ENCODE measurements at regions not wholly inside any gene's neighbourhood (a gene's known extent, or its start where the extent isn't known, plus 50 kb on each side); places are given as distances from the start of the nearest gene placed in this dataset.

GRCh38 chr11:45386972-45387371 is 100.8 kb upstream of the SYT13 start:
- no peak overlapping the region for H3K9ac ChIP-seq (replicated peaks; ENCODE audit: extremely low read depth, insufficient read depth, low read length)
- no peak overlapping the region for H3K4me3 ChIP-seq (replicated peaks in 1 of 3; ENCODE audit: insufficient read depth in 1 of 3, low read depth in 1 of 3, low read length in 3 of 3)
- ChIA-PET CTCF (interaction anchor here (1.0 to 2.7 kb wide), 2 partner anchors 16 to 384 kb away, joined by 5 to 10 read pairs; no protein-coding TSS in a partner anchor), POLR2A (no interaction called here)
- no peaks in the 10 kb centered on the region for H4K20me1 ChIP-seq (replicated peaks; ENCODE audit: control insufficient read depth, extremely low read depth, insufficient read depth, low read length)
- no peak overlapping the region for H3K4me2 ChIP-seq (ENCODE audit: insufficient read depth, low read length)
- intact Hi-C loops (cut with micrococcal nuclease): no loop called here
- peaks cover 0 to 3% of the 10 kb centered on the region in 2 experiments for H3K27me3 ChIP-seq (ENCODE audit: control insufficient read depth in 2 of 2, insufficient read depth in 2 of 2, low read length in 2 of 2)
- no peak overlapping the region for H2AFZ ChIP-seq (ENCODE audit: low read depth, low read length)
- H3K9me3 ChIP-seq (replicated peaks; ENCODE audit: control insufficient read depth, insufficient read depth, low read length): no peaks in the 10 kb centered on the region
- DNase-seq (ENCODE audit: low read depth, low spot score) (no peak), FAIRE-seq (no peak)
- no peaks in the 10 kb centered on the region for H3K36me3 ChIP-seq (ENCODE audit: control insufficient read depth in 2 of 2, extremely low read depth in 1 of 2, insufficient read depth in 2 of 2, low read length in 2 of 2)
- dilution Hi-C loops (cut with MboI; ENCODE audit: extremely low pct_ligation_motif_present, low sequenced_read_pairs): no loop called here
- H3K79me2 ChIP-seq (ENCODE audit: control insufficient read depth, insufficient read depth, low read length): no peaks in the 10 kb centered on the region
- no peak overlapping the region for H3K27ac ChIP-seq (ENCODE audit: insufficient read depth, low read depth, low read length)
- TF ChIP-seq GATA2 (IDR thresholded peaks at IDR 0.05; ENCODE audit: insufficient read depth, insufficient read length, low read depth, low read length): no peak
- no peak for TF ChIP-seq FOS (IDR thresholded peaks at IDR 0.05; ENCODE audit: borderline replicate concordance, insufficient read depth, low read length)
- no peak for TF ChIP-seq POLR2A (IDR thresholded peaks at IDR 0.05; ENCODE audit: low read depth, low read length)
- BruUV-seq (replicated peaks): no TSS peak
- H3K9me1 ChIP-seq (replicated peaks; ENCODE audit: control insufficient read depth, extremely low read depth, insufficient read depth, low read length): no peaks in the 10 kb centered on the region
- no peaks in the 10 kb centered on the region for H3K4me1 ChIP-seq (ENCODE audit: control insufficient read depth, extremely low read depth, insufficient read depth, low read length)

DNA sequence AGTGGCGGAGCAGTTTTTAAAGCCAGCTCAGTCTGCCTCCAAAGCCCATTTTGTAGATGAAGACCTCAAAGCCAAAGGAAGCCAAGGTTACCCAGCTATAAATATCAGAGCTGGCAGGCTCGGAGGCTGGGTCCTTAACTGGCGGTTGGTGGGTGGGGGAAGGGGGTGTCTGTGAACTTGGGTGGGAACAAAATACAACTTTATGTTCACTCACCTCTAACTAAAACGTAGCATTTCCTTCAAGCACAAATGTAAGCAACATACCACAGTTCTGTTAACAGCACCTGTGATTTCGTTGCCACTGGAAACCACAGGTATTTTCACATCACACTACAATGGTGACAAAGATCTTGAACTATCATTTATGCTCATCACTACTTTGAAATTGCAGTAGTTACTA is 99.7 kb upstream of the SYT13 start:
- FAIRE-seq (no peak), DNase-seq (ENCODE audit: low read depth, low spot score) (no peak)
- Histone ChIP-seq H3K36me3 (ENCODE audit: control insufficient read depth in 2 of 2, extremely low read depth in 1 of 2, insufficient read depth in 2 of 2, low read length in 2 of 2) (no peaks in the 10 kb centered on the region), H3K4me3 (replicated peaks in 1 of 3; ENCODE audit: insufficient read depth in 1 of 3, low read depth in 1 of 3, low read length in 3 of 3) (no peak overlapping the region), H3K9me1 (replicated peaks; ENCODE audit: control insufficient read depth, extremely low read depth, insufficient read depth, low read length) (no peaks in the 10 kb centered on the region), H3K4me1 (ENCODE audit: control insufficient read depth, extremely low read depth, insufficient read depth, low read length) (no peaks in the 10 kb centered on the region), H3K9ac (replicated peaks; ENCODE audit: extremely low read depth, insufficient read depth, low read length) (no peak overlapping the region), H3K79me2 (ENCODE audit: control insufficient read depth, insufficient read depth, low read length) (no peaks in the 10 kb centered on the region), H4K20me1 (replicated peaks; ENCODE audit: control insufficient read depth, extremely low read depth, insufficient read depth, low read length) (no peaks in the 10 kb centered on the region), H3K9me3 (replicated peaks; ENCODE audit: control insufficient read depth, insufficient read depth, low read length) (no peaks in the 10 kb centered on the region), H3K27ac (ENCODE audit: insufficient read depth, low read depth, low read length) (no peak overlapping the region), H2AFZ (ENCODE audit: low read depth, low read length) (no peak overlapping the region), H3K27me3 (ENCODE audit: control insufficient read depth in 2 of 2, insufficient read depth in 2 of 2, low read length in 2 of 2) (peaks cover 0 to 3% of the 10 kb centered on the region in 2 experiments), H3K4me2 (ENCODE audit: insufficient read depth, low read length) (no peak overlapping the region)
- POLR2A ChIA-PET: no interaction called here
- BruUV-seq (replicated peaks): no TSS peak
- CTCF ChIA-PET: interaction anchor here (2.7 kb wide), 1 partner anchor 385 kb away, joined by 10 read pairs; no protein-coding TSS in a partner anchor
- intact Hi-C loops (cut with micrococcal nuclease): no loop called here
- dilution Hi-C loops (cut with MboI; ENCODE audit: extremely low pct_ligation_motif_present, low sequenced_read_pairs): no loop called here
- TF ChIP-seq GATA2 (IDR thresholded peaks at IDR 0.05; ENCODE audit: insufficient read depth, insufficient read length, low read depth, low read length) (no peak), JUN (IDR thresholded peaks at IDR 0.05; ENCODE audit: borderline replicate concordance, insufficient read depth, insufficient read length, low read depth) (no peak), MYC (IDR thresholded peaks at IDR 0.05; ENCODE audit: low read depth, low read length) (no peak), FOS (IDR thresholded peaks at IDR 0.05; ENCODE audit: borderline replicate concordance, insufficient read depth, low read length) (no peak), POLR2A (IDR thresholded peaks at IDR 0.05; ENCODE audit: low read depth, low read length) (no peak), EZH2 (IDR thresholded peaks at IDR 0.05; ENCODE audit: borderline replicate concordance, low read depth, low read length, severe bottlenecking) (no peak), POLR2AphosphoS5 (IDR thresholded peaks at IDR 0.05; ENCODE audit: insufficient read depth, low read depth, low read length) (no peak), CTCF (IDR thresholded peaks at IDR 0.05; ENCODE audit: extremely low read depth in 1 of 2, insufficient read depth in 1 of 2, low read depth in 1 of 2, low read length in 2 of 2) (no peak)
- TF ChIP-seq, protein P1, sequence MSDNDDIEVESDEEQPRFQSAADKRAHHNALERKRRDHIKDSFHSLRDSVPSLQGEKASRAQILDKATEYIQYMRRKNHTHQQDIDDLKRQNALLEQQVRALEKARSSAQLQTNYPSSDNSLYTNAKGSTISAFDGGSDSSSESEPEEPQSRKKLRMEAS (IDR thresholded peaks at IDR 0.05; ENCODE audit: insufficient read depth, insufficient read length): no peak

Measured in endothelial cell of umbilical vein (primary cell).